Stromal cell of bone marrow (primary cell): ENCODE measurements at regions not wholly inside any gene's neighbourhood (a gene's known extent, or its start where the extent isn't known, plus 50 kb on each side); places are given as distances from the start of the nearest gene placed in this dataset.
"Not testable (repeated sequence)": the region's sequence is repeated elsewhere in the genome, so short reads cannot be mapped to it uniquely, and the experiment has no call there.

ENCODE experiments used
- DNase-seq: peaks from one replicate; pipeline ENCODE4 v3.0.0-alpha.2; 2012; ENCODE audit warnings: low read depth

DNA sequence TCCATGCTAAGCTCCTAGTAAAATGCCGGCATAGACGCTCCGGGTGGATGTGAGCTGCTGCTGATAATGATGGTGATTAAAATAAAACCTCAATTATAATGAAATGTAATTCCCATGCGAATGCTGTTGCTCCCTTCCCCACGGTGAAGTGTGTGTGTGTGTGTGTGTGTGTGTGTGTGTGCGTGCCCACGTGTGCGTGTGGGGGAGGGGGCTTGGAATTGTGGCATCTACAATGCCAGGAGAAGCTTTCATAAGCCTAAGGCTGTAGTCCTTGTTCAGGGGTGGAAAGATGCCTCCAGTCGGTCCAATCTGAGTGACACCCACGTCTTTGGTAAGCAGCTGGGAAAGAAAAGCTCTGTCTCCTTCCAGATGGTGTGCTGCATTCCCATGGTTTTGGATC is 137.9 kb downstream of the CDH26 start:
- no peak for DNase-seq

GRCh38 chr20:60097285-60097684 is 139.1 kb downstream of the CDH26 start:
- no peak for DNase-seq

DNA sequence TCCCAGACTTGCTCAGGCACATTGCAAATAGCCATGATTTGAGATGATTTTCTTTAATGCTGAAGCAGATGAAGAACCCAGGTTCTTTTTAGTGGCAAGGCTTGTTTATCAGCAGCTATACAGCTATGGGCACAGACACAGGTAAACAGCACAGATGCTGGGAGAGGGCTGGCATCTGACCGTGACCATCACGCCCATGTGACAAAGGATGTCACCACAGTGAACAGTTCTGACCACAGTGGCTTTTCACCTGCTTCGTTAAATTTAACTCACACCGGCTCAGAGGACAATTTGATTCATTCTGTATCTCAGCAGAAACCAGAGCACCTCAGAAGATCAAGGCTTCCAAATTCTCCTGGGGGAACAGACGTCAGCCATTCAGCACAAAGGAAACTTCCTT is 142.6 kb downstream of the CDH26 start:
- DNase-seq: no peak

DNA sequence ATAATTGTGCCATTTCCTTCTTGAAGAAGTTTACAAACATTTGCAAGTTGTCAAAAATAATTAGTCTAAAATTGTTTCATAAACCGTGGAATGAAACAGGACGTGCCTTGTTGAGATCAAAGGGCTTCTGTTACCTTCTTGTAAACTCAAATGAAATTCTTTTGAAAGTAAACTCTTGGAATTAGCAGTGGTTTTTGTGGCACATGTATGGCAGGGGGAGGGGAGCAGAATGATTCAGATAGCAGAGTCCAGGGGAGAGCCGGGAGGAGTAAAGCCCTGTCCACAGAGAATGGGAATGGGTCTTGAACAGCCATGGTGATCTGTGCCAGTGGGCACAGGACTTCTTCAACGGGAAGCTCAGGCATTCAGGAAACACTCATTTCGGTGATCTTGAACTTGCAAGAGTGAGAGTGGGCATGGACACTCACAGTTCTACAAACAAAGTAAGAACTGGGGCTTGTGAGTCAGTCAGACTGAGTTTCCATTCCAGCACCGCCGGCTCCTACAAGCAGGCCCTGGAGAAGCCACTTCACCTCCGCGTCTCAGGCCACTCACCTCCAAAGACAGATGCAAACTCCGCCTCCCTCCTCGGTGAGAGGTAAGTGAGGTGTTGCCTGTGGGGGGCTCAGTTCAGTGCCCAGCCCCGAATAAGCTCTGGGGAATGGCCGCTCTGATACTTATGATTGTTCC is 143.1 kb downstream of the CDH26 start:
- no peak for DNase-seq

DNA sequence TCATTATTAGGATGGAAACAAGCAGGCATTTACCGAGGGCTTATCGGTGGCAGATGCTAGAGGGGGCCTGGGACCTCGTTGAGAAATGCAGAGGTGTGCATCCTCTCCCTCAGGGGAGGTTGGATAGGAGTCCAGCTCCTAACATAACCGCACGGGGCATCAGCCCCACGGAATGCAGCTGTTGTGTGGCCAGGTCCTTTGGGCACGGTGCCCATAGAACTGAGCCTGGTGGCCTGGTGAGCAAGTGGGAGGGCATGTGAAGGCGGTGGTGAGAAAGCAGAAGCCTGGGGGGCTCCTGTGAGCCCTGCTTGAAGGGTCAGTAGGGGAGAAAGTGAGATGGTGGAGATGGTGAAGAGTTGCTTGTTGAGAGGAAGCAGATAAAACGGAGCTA is 143.7 kb downstream of the CDH26 start:
- DNase-seq: no peak

GRCh38 chr20:60102665-60103210 is 144.5 kb downstream of the CDH26 start:
- no peak for DNase-seq

DNA sequence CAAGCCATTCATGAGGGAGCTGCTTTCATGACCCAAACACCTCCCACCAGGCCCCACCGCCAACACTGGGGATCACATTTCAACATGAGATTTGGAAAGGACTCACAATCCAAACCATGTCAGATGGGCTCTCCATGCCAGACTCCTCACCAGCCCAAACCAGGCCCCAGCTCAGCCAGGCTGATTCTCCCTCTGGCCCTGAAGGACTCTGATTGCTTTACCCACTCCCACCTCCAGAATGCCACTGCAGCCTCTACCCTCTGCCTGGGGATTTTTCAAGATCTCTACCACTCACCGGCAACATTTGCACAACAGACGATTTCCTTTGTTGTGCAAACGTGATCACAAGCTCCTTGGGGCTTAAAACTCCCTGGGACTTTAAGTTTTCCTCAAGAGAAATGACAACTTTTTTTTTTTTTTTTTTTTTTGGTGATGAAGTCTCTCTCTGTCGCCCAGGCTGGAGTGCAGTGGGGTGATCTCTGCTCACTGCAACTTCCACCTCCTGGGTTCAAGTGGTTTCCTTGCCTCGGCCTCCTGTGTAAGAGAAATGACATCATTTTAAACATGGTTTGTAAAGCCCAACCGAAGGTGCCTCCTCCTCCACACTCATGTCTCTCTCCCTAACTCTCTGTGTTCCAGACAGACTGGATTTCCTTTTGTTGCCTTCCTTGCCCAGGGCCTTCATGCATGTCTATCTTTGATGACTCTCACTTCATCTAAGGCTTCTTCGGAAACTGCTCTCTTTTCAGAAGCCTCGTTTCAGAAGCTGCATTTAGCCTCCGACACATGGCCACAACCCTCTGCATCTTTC is 147.0 kb downstream of the CDH26 start:
- no peak for DNase-seq

- DNase-seq: not testable (repeated sequence)
Measured at GRCh38 chr20:60106186-60106585, 148.0 kb downstream of the CDH26 start.

- no peak for DNase-seq
Measured at GRCh38 chr20:60107621-60108390, 149.6 kb downstream of the CDH26 start.

GRCh38 chr20:60108397-60108796 is 150.2 kb downstream of the CDH26 start:
- peak; percentile 28 for DNase-seq

DNA sequence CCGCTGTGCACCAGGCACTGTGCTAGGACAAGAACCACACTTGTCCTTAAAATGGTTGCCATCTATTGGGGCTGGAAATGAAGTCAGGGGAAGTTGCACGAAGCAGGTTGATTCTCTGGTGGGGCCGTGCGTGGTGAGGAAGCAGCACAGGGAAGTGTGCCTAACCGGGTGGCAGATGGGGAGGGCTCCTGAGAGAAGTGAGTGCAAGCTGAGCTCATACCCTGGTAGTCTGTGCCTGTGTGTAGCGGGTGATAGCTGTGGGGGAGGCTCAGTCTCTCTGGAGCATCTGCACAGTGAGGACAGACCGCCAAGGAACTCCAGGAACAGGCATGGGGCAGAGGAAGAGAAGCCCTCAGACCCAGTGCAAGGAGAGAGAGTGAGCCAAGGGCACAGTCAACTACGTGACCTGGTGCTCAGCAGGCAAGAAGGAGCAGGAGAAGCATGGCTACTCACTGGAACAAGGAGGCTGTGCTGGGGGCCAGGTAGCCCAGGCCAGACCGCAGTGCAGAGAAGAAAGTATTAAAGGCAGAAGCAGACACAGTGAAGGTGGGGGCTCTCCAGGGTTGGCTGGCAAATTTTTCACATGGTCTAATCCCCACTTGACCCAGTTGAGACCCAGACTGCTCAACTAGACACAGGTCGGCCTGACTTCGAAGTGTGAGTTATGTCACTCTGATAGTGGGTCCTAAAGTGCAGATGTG is 155.0 kb downstream of the CDH26 start:
- DNase-seq: no peak

DNA sequence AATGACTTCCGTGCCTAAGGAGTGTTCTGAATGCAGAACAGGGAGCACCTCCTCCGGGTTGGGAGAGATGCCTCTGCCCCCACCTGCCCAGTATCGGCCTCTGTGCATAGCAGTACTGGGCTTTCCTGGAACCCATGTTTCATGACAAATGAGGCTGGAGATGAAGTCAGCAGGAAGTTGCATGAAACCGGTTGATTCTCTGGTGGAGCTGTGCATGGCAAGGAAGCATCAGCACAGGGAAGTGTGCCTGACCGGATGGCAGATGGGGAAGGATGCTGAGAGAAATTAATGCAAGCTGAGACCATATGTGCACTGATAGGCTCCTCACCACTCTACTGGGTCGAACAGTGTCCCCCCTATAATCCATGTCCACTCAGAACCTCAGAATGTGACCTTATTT is 155.5 kb downstream of the CDH26 start:
- no peak for DNase-seq

- no peak for DNase-seq
Measured at GRCh38 chr20:60115451-60115850, 157.2 kb downstream of the CDH26 start.

DNA sequence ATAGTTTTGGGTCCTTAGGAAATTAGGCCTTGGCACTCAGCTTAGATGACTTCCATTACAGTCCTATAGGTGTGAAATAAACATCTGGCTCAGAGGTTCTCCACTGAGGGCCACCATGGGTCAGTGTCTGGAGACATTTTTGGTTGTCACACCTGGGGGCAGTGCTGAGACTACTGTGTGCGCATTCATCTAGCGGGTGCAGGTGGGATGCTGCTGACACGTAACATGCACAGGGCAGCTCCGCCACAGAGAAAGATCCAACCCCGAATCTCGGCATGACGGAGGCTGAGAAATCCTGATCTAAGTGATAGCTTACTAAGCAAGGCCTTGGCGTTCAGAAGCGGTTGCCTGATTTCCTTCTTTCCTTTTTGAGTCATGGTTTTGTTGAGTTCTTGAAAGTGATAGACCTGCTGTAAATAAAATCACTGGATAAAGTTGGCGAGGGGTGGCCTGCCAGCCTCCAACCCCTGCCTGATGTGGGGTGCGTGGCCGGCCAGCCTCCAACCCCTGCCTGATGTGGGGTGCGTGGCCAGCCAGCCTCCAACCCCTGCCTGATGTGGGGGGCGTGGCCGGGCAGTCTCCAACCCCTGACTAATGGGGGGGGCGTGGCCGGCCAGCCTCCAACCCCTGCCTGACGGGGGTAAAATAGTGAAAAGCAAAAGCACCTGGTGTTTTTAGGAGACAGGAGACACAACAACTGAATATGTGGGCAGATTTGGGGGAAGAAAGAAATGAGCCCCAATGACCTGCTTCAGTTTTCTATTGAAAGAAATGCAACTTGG is 158.1 kb downstream of the CDH26 start:
- DNase-seq: no peak

DNA sequence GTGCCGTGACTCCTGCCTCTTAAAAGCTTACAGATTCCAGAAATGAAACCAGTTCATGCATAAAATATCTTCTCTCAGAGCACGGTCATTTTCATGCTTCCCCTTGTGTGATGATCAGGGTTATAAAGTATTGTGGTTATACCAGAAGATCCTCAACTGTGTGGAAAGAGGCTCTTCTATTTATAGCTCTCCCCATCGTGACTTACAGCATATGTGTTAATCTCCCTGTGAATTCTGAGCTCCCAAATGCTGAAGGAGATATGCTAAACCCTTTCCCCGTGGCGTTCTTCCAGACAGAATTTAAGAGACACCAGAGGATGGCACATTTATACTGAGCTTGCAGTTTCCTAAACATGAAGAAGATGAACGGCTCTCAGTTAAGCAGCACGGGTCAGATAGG is 158.8 kb downstream of the CDH26 start:
- DNase-seq: peak; percentile 67

GRCh38 chr20:60121903-60122302 is 163.7 kb downstream of the CDH26 start:
- DNase-seq: no peak

DNA sequence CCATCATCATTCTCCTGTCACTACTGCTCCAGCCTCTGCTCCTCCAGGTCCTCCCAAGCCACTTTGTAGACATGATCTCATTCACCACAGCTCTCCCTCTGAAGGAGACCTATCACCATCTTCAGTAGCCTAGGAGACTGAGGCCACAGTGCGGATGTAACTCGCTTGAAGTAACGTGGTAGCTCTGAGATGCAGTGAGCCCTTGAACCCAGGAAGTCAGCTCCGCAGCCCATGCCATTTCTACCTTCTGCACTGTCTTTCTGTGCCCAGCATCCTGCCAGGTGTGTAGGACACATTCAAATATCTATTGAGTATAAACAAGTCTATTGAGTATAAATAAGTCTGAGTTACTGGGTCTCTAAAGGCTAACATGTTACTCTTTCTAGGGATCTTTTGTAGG is 164.4 kb downstream of the CDH26 start:
- no peak for DNase-seq

GRCh38 chr20:60123096-60123495 is 164.9 kb downstream of the CDH26 start:
- no peak for DNase-seq

DNA sequence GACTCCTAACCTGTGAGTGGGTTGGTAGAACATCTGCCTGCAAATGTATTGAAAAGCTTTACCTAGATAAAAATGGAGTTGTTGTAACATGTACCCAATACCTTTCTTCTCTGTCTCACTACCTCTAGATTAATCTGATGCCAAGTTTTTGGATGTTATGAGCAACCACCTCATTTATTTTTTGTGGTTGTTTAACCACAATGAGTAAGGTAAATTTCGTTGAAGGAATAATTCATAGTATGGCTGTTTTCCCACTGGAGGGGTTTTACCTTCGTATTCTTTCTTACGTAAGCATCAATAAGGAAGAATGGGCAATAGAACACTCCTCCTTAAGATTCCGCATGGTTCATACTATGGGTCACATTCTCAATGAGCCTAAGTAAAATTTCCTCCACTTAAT is 165.4 kb downstream of the CDH26 start:
- no peak for DNase-seq

GRCh38 chr20:60124776-60125381 is 166.7 kb downstream of the CDH26 start:
- DNase-seq: no peak

- no peak for DNase-seq
Measured at GRCh38 chr20:60125513-60125912, 167.3 kb downstream of the CDH26 start.
